B cell (primary cell): ENCODE measurements at regions not wholly inside any gene's neighbourhood (a gene's known extent, or its start where the extent isn't known, plus 50 kb on each side); places are given as distances from the start of the nearest gene placed in this dataset.

Source experiments
- ATAC-seq: fragments of 200-7000 bp; cut with Tn5 transposase; one replicate; pipeline ENCODE4 v1.10.0; 2021; ENCODE audit warnings: low read depth, mild to moderate bottlenecking, moderate number of reproducible peaks, moderate library complexity
- CTCF ChIA-PET: fragments of 350-600 bp; sonication (Branson Sonifier 250); formaldehyde crosslinking; loops from one replicate; lab custom pipeline; 2021; ENCODE audit warnings: antibody characterized with exemption, inconsistent platforms; lab: Charles Lee
- POLR2A ChIA-PET: fragments of 350-600 bp; sonication (Branson Sonifier 250); formaldehyde crosslinking; loops from one replicate; lab custom pipeline; 2021; ENCODE audit warnings: antibody characterized with exemption; lab: Charles Lee
- DNase-seq: peaks from one replicate; pipeline ENCODE4 v3.0.0; 2013
- H2AFZ ChIP-seq: 2 replicates; pipeline ENCODE4 v1.6.1; 2012; ENCODE audit warnings: mild to moderate bottlenecking, low read depth, low read length; ENCODE audit not compliant: insufficient read depth, poor library complexity, severe bottlenecking
- H3K27ac ChIP-seq, 2 donors: 1 replicate in 1 of 2; 2 replicates in 1 of 2; pipeline ENCODE4 v1.5.1; 2012 to 2013; ENCODE audit warnings: low read length in 2 of 2, mild to moderate bottlenecking in 2 of 2, moderate library complexity in 1 of 2
- H3K27me3 ChIP-seq, 4 experiments: fragments of 200-600 bp in 1 of 4; sonication (generic) in 1 of 4; replicated peaks in 1 of 4; 1 replicate in 2 of 4; 2 replicates in 2 of 4; pipeline versions ENCODE4 v1.6.1 to v1.7.0; 2013 to 2016; ENCODE audit warnings: low read length in 3 of 4, mild to moderate bottlenecking in 2 of 4, mixed read lengths in 1 of 4, moderate library complexity in 1 of 4; ENCODE audit not compliant: insufficient read depth in 4 of 4, control insufficient read depth in 3 of 4; ENCODE audit errors: control extremely low read depth in 1 of 4
- H3K36me3 ChIP-seq, 2 experiments: replicated peaks in 1 of 2; 1 replicate in 1 of 2; 2 replicates in 1 of 2; pipeline versions ENCODE4 v1.6.1 to v1.7.1; 2013; ENCODE audit warnings: low read length in 1 of 2; ENCODE audit not compliant: insufficient read depth in 2 of 2, control insufficient read depth in 1 of 2; ENCODE audit errors: control extremely low read depth in 1 of 2, extremely low read depth in 1 of 2
- H3K4me1 ChIP-seq, 2 donors: fragments of 200-600 bp in 1 of 2; sonication (generic) in 1 of 2; 1 replicate in 1 of 2; 2 replicates in 1 of 2; pipeline versions ENCODE4 v1.5.1 to v1.6.1; 2013 to 2017; ENCODE audit warnings: low read length in 2 of 2; ENCODE audit not compliant: control insufficient read depth in 2 of 2, insufficient read depth in 2 of 2
- H3K4me2 ChIP-seq: replicated peaks from 2 replicates; pipeline ENCODE3; 2012; ENCODE audit warnings: mild to moderate bottlenecking, low read depth, low read length; ENCODE audit not compliant: poor library complexity, severe bottlenecking
- H3K4me3 ChIP-seq, 5 experiments: fragments of 200-600 bp in 1 of 5; sonication (generic) in 1 of 5; 1 replicate in 3 of 5; 2 replicates in 2 of 5; pipeline versions ENCODE4 v1.5.1 to v1.7.0; 2011 to 2016; ENCODE audit warnings: low read length in 4 of 5, mild to moderate bottlenecking in 4 of 5, low read depth in 2 of 5, control low read depth in 1 of 5, moderate library complexity in 1 of 5; ENCODE audit not compliant: insufficient read depth in 1 of 5; ENCODE audit errors: control extremely low read depth in 1 of 5, extremely low read depth in 1 of 5
- H3K79me2 ChIP-seq: fragments of 200-600 bp; sonication (generic); one replicate; pipeline ENCODE4 v1.6.0; 2016; ENCODE audit warnings: low read length; ENCODE audit not compliant: control insufficient read depth, insufficient read depth
- H3K9ac ChIP-seq: fragments of 200-600 bp; sonication (generic); 2 replicates; pipeline ENCODE4 v1.6.1; 2017; ENCODE audit warnings: mild to moderate bottlenecking, low read length, moderate library complexity
- H3K9me3 ChIP-seq, 3 donors: one replicate each; pipeline versions ENCODE4 v1.6.1 to v1.7.1; 2013; ENCODE audit warnings: low read length in 2 of 3; ENCODE audit not compliant: control insufficient read depth in 2 of 3, insufficient read depth in 1 of 3; ENCODE audit errors: control extremely low read depth in 1 of 3
- H4K20me1 ChIP-seq: 2 replicates; pipeline ENCODE4 v1.6.0; 2012; ENCODE audit warnings: mild to moderate bottlenecking, low read length; ENCODE audit not compliant: insufficient read depth, control insufficient read depth, poor library complexity, severe bottlenecking
- H3K27ac Mint-ChIP-seq: one replicate; pipeline ENCODE4 v1.8.0; 2021; ENCODE audit warnings: mixed read lengths
- H3K27me3 Mint-ChIP-seq: one replicate; pipeline ENCODE4 v1.8.0; 2021; ENCODE audit warnings: mixed read lengths
- H3K4me1 Mint-ChIP-seq: one replicate; pipeline ENCODE4 v1.8.0; 2021; ENCODE audit warnings: mixed read lengths
- H3K4me3 Mint-ChIP-seq: one replicate; pipeline ENCODE4 v1.8.0; 2021; ENCODE audit warnings: mixed read lengths
- H3K9me3 Mint-ChIP-seq: one replicate; pipeline ENCODE4 v1.8.0; 2022; ENCODE audit warnings: mixed read lengths; ENCODE audit not compliant: insufficient read depth
- CTCF ChIP-seq: fragments of 200-600 bp; IDR thresholded peaks from one replicate; pipeline ENCODE4 v1.8.0; 2022; ENCODE audit warnings: antibody characterized with exemption, mild to moderate bottlenecking
- EZH2 ChIP-seq: IDR thresholded peaks from 2 replicates; pipeline ENCODE4 v1.6.1; 2012; ENCODE audit warnings: borderline replicate concordance, low read depth, mild to moderate bottlenecking, moderate library complexity, low read length; ENCODE audit not compliant: insufficient read depth, poor library complexity, severe bottlenecking
- WGBS: methylation state at CpG from one replicate; pipeline ENCODE4 v1.1.5; 2013; ENCODE audit warnings: missing lambda C conversion rate; ENCODE audit not compliant: insufficient coverage; 5-methylcytosine and 5-hydroxymethylcytosine counted together
- intact Hi-C: fragments of 100-400 bp; cut with micrococcal nuclease; formaldehyde crosslinking; loops from one replicate; pipeline ENCODE4 v1.10.0; 2022

- no peaks in the 10 kb centered on the region for H3K36me3 ChIP-seq
- no peak for TF ChIP-seq CTCF
- no peak for TF ChIP-seq EZH2
- Mint-ChIP-seq H3K4me1 (no peaks in the 10 kb centered on the region), H3K27ac (no peak overlapping the region), H3K27me3 (peaks cover under 1% of the 10 kb centered on the region), H3K9me3 (peaks cover 2% of the 10 kb centered on the region), H3K4me3 (no peak overlapping the region)
- no peak overlapping the region for H3K4me3 ChIP-seq
- H3K79me2 ChIP-seq = no peaks in the 10 kb centered on the region
- DNase-seq (no peak), ATAC-seq (no peak)
- H3K4me1 ChIP-seq = no peaks in the 10 kb centered on the region
- H4K20me1 ChIP-seq = no peaks in the 10 kb centered on the region
- no peaks in the 10 kb centered on the region for H3K27me3 ChIP-seq
- CTCF ChIA-PET = no interaction called here
- no CpG with 5 or more reads among the region's 1 CpG for WGBS
- H3K9me3 ChIP-seq = no peaks in the 10 kb centered on the region
- no peak overlapping the region for H3K27ac ChIP-seq
- H3K4me2 ChIP-seq = no peak overlapping the region
- intact Hi-C loops = loop anchor here (10.0 kb wide), 1 partner anchor 635 kb away; no protein-coding TSS in a partner anchor
- POLR2A ChIA-PET = no interaction called here
- no peak overlapping the region for H2AFZ ChIP-seq
- no peak overlapping the region for H3K9ac ChIP-seq
These were observed 365.5 kb upstream of the SUCLG2 start for GRCh38 chr3:68019876-68020275.

- no peaks in the 10 kb centered on the region for H3K27me3 Mint-ChIP-seq
- H2AFZ ChIP-seq = no peak overlapping the region
- no CpG with 5 or more reads among the region's 1 CpG for WGBS
- no peaks in the 10 kb centered on the region for H3K36me3 ChIP-seq
- ChIA-PET CTCF (interaction anchor here (1.2 kb wide), 1 partner anchor 904 kb away, joined by 6 read pairs; no protein-coding TSS in a partner anchor), POLR2A (no interaction called here)
- H3K9me3 ChIP-seq = no peaks in the 10 kb centered on the region
- H3K4me2 ChIP-seq = no peak overlapping the region
- intact Hi-C loops = loop anchor here (10.0 kb wide), 1 partner anchor 633 kb away; no protein-coding TSS in a partner anchor
- no peak overlapping the region for H3K4me3 Mint-ChIP-seq
- H3K4me3 ChIP-seq = no peak overlapping the region
- H3K27ac ChIP-seq = no peak overlapping the region
- TF ChIP-seq EZH2 (no peak), CTCF (no peak)
- ATAC-seq (no peak), DNase-seq (no peak)
- no peak overlapping the region for H3K27ac Mint-ChIP-seq
- H4K20me1 ChIP-seq = no peaks in the 10 kb centered on the region
- H3K27me3 ChIP-seq = no peaks in the 10 kb centered on the region
- H3K9me3 Mint-ChIP-seq = peaks cover 2% of the 10 kb centered on the region
- no peak overlapping the region for H3K9ac ChIP-seq
- H3K79me2 ChIP-seq = no peaks in the 10 kb centered on the region
- no peaks in the 10 kb centered on the region for H3K4me1 Mint-ChIP-seq
- no peaks in the 10 kb centered on the region for H3K4me1 ChIP-seq
These were observed 363.9 kb upstream of the SUCLG2 start for GRCh38 chr3:68018275-68018674.
